RPMI7951 (cell line): ENCODE measurements at regions not wholly inside any gene's neighbourhood (a gene's known extent, or its start where the extent isn't known, plus 50 kb on each side); places are given as distances from the start of the nearest gene placed in this dataset.
A peak's percentile ranks its signal among the peaks of the same experiment; 100 is the strongest.
"Not testable (repeated sequence)": the region's sequence is repeated elsewhere in the genome, so short reads cannot be mapped to it uniquely, and the experiment has no call there.

ENCODE experiments used
- DNase-seq: peaks from one replicate; pipeline ENCODE4 v3.0.0-alpha.2; 2012; ENCODE audit warnings: low read depth

GRCh38 chr2:150856596-150857281 is 369.3 kb upstream of the RND3 start:
- DNase-seq: no peak

GRCh38 chr2:150853263-150853662 is 365.8 kb upstream of the RND3 start:
- peak; percentile 14 for DNase-seq

GRCh38 chr2:150850641-150851040 is 363.2 kb upstream of the RND3 start:
- peak; percentile 22 for DNase-seq

DNA sequence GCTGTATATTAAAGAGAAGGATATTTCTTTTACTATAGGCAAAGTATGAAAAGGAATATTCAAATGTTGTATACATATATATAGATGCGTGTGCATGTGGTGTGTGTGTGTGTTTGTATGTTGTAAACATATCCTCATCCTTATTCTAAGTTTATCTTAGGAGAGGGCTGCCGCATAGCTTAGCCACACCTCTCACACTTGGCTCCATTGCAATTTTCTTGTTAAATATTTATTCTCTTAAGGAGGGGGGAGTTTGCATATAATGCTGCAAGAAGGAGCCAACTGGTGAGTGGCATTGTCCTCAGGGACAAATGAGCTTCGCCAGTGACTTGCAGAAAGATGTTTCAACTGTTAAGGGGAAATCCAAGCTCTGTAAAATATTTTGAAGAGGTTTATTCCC is 360.1 kb upstream of the RND3 start:
- DNase-seq: no peak

GRCh38 chr2:150846691-150847090 is 359.2 kb upstream of the RND3 start:
- no peak for DNase-seq

- DNase-seq: no peak
These were observed 345.2 kb upstream of the RND3 start for GRCh38 chr2:150832686-150833085.

DNA sequence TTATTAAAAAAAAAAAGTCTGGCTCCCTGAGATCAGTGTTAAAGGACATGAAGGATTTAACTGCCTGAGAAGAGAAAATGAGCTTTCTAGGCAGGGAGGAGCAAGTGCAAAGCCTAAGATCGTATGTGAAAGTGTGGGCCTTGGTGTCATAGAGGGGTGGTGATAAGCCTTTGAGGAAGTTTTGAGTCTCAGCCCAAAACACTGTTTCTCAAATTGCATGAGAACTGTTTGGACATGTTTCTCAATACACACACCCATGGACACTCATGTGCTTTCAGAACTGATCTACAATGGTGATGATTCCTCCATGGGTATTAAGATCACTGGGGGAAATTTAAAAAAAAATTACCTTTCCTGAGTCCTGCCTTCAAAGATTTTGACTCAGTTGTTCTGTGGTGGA is 336.7 kb upstream of the RND3 start:
- DNase-seq: no peak

DNA sequence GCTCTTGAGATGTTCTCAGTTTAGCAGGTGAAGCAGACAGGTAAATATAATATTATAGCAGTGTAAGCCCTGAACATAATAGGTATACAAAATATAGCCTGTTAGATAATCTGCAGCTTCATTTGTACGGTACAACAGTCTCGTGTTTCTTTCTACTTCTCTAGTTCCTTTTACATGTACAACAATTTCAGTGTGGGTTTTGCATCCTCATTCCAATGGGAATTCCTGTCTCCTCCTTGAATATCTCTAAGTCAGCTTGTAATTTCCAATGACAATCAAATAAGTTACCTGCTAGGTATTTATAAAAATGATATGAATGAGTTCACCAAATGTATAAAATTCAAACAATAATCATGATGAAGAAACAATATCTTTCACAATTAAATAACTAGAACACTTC is 330.0 kb upstream of the RND3 start:
- DNase-seq: no peak

GRCh38 chr2:150812664-150813367 is 325.3 kb upstream of the RND3 start:
- DNase-seq: peak; percentile 1

DNA sequence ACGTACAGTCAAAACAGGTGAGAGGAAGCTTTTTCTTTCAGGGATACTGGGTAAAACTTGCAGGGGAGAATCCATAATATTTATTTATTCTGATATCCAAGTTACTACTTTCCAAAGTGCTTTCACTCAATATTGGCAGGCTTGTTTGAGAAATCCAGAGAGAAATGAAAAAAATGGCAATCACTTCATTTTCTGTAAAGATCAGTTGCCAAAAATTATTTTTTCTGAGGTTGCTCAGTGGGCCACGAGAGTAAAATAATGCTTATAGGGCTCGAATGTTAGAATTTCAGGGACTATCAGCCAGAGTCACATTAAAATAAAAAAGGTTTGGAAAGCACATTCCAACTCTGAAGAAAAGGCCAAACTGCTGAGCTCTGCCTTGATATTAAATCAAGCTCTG is 324.6 kb upstream of the RND3 start:
- no peak for DNase-seq

DNA sequence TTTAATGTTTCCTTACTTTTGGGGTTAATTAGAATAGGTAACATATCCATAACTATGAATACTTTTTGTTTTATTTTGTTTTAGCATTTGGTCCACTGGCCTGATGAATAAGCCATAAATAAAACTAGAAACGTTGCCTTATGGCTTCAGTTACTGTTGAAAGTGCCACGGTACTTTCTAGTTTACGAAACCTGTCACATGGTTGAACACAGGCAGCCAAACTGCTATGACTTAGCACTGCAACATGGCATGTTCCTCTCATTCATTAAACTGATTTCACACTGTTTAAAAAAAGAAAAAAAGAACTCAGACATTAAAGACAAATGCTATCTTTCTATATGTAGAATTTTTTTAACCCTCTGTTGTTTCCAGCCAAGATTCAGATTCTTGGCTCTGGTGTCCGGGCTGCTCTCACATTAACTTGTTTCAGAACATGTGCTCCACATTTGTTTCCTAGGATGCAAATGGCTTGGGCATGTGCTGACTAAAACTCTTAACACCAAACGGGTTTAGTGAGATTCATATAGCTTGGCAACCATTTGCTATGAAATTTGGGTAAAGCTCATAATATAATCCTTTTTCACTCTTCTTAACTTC is 323.9 kb upstream of the RND3 start:
- DNase-seq: no peak

GRCh38 chr2:150809103-150809502 is 321.6 kb upstream of the RND3 start:
- no peak for DNase-seq

GRCh38 chr2:150806336-150806735 is 318.9 kb upstream of the RND3 start:
- DNase-seq: no peak

DNA sequence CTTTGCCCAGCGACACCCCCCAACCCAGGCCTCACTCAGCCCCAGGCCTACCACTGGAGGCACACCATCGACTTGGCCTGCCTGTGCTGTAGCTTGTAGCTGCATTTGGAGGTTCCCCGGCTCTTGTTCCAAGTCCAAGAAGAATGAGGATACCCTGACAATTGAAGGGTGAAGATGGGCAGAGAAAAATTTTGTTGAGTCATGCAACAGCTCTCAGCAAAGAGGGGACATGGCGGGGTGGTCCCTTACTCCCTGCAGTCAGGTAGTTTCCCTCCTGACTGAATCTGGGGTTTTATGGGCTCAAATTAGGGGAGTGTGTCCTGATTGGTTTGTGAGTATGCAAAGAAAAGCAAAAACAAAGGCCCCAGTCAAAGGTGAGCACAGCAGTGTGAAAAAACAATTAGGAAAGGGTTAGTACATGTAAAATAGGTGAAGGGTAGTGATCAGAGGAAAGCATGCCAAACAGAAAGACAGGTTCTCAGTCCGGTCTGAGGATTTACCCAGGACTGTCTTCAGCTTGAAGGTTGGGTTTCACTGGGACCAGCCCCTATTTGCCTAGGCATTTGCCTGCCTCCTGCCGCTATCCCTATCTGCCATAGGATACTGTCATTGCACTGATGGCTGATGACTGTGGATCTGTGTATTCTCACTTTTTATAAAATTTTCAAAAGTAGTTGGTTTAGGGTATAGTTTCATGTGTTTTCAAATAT is 316.4 kb upstream of the RND3 start:
- no peak for DNase-seq

DNA sequence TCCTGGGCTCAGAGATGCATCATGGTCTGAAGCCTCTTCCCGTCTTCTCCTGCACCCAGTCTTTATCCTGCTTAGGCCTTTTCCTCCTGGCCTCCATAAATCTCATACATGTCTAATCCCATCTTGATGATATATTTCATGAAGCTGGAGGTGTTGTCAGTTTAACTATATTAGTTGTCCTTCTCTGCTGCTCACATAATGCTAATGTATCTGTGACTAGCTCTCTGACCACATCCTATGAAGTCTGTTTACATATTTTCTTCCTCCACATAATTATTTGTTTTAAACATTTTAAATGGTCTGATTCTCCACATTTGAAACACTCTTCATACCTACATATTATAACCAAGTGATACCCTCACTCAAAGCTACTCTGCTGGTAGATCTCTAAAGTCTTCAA is 315.2 kb upstream of the RND3 start:
- DNase-seq: no peak

GRCh38 chr2:150796236-150796635 is 308.8 kb upstream of the RND3 start:
- DNase-seq: not testable (repeated sequence)

GRCh38 chr2:150792780-150793300 is 305.4 kb upstream of the RND3 start:
- no peak for DNase-seq

DNA sequence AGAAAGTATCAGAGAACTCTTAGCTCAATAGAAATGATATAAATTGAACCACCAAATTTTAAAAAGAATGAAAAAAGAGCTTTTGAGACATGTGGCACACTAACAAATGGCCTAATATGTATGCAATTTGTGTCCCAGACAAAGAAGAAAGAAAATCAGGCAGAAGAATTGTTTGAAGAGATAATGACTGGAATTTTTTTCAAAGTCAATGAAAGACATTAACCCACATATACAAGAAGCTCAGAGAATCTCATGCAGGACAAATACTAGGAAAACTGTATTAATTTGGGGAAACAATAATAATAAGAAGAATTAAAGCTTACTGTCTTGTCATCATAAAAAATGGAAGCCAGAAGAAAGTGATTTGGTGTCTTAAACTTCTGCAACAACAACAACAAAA is 304.1 kb upstream of the RND3 start:
- no peak for DNase-seq

- DNase-seq: no peak
These were observed 302.0 kb upstream of the RND3 start for GRCh38 chr2:150789376-150789905.

DNA sequence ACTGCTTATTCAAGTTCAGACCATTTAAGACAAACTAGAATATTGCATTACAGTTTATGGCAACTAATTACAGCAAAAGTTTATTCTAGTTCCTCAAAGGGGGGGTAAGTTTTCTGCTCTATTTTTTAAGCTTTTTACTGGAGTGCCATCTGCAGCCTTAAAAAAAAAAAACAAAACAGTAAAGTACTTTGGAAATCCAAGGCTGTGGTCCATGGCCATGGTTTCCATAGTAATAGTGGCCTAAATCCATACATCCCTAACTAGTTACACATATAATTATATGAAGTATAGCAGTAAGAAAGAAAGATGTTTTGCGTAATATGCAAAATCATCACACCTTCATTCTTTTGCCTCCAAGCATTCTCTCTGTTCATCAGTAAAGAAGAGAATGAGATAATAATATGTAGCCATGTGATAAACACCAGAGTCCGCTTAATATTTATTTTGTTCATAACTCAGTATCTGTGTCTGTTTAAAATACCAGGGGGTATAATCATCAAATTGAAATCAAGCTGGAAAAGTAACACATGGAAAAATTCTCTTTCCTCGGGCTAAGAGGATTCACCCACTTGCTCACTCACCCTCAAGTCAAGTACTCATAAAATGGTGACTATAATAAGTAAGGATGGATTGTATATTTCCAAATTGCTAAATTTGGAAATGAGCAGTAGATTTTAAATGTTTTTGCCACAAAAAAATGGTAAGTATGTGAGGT is 301.1 kb upstream of the RND3 start:
- no peak for DNase-seq

- peak; percentile 18 for DNase-seq
These were observed 300.1 kb upstream of the RND3 start for GRCh38 chr2:150787353-150788093.
